Ectodermal cell (in vitro differentiated cells): ENCODE measurements at regions not wholly inside any gene's neighbourhood (a gene's known extent, or its start where the extent isn't known, plus 50 kb on each side); places are given as distances from the start of the nearest gene placed in this dataset.

Experiments used
- H3K27ac ChIP-seq: 2 replicates; pipeline ENCODE4 v1.7.0; 2013; ENCODE audit warnings: mild to moderate bottlenecking, low read depth, low read length; ENCODE audit not compliant: insufficient read depth, poor library complexity, severe bottlenecking
- H3K27me3 ChIP-seq: 2 replicates; pipeline ENCODE4 v1.7.0; 2013; ENCODE audit warnings: mild to moderate bottlenecking, low read length; ENCODE audit not compliant: insufficient read depth, control insufficient read depth, poor library complexity, severe bottlenecking
- H3K36me3 ChIP-seq: one replicate; pipeline ENCODE4 v1.7.0; 2013; ENCODE audit warnings: low read length; ENCODE audit not compliant: control insufficient read depth, insufficient read depth
- H3K4me1 ChIP-seq: one replicate; pipeline ENCODE4 v1.7.0; 2013; ENCODE audit warnings: low read length; ENCODE audit not compliant: control insufficient read depth, insufficient read depth
- H3K4me3 ChIP-seq: 2 replicates; pipeline ENCODE4 v1.7.0; 2013; ENCODE audit warnings: low read depth, low read length, control low read depth; ENCODE audit not compliant: insufficient read depth
- H3K9me3 ChIP-seq: 2 replicates; pipeline ENCODE4 v1.7.0; 2013; ENCODE audit warnings: mild to moderate bottlenecking, low read length, moderate library complexity; ENCODE audit not compliant: control insufficient read depth
- WGBS, 2 experiments: methylation state at CpG; one replicate each; pipeline ENCODE4 v1.1.7; 2013; ENCODE audit warnings: missing lambda C conversion rate in 2 of 2; 5-methylcytosine and 5-hydroxymethylcytosine counted together

DNA sequence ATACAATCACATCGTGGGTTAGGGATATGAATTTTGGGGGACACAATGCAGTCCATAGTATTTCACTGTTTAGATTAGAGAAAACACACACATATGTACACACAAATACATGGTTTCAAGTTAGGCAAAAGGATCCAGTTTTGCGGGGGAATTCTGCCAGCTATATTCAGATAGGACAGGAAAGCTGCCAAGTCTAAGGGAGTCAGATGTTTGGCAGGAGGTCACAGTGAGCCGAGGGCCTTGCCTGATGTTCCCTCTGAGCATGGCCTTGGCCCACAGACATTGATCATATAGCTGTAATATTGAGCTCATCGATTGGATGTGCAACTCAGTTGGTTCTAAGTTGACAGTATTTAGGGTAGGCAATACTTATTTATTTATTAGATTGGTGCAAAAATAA lies 122.8 kb downstream of the ADRA2A start:
- Histone ChIP-seq H3K4me1 (no peaks in the 10 kb centered on the region), H3K9me3 (no peaks in the 10 kb centered on the region), H3K36me3 (no peaks in the 10 kb centered on the region), H3K27ac (no peak overlapping the region), H3K4me3 (no peak overlapping the region), H3K27me3 (no peaks in the 10 kb centered on the region)
- WGBS, 2 experiments, result 84 to 95% methylated on average over 4 of the region's 4 CpGs

DNA sequence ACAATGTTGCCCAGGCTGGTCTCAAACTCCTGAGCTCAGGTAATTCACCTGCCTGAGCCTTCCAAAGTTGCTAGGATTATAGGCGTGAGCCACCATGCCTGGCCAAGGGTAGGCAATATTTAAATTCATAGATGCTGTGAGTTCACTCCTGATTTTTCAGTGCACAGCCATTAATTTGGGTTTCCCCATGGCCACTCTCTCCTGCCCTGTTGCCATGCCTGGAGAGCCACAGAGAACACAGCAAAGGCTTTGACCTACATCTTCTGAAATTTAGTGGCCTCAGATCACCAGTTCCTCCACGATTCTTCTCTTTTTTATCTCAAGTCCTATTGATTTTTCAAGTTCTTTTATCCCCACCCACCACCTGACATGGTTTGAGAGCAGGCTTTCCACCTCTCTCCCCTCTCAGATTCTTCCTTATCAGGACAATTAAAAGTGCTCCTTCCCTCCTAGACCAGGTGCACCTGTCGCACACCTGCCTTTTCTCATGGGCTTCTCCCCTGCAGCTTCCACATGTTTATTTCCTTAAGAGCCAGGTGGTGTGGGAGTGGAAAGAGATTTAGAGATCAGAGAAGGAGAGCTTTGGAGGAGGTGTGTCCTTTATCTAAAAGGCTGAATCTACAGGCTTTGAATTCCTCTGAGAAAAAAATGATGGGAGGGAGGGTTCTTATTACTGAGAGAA lies 123.8 kb downstream of the ADRA2A start:
- 87 to 96% methylated on average over 3 of the region's 3 CpGs for WGBS, 2 experiments

DNA sequence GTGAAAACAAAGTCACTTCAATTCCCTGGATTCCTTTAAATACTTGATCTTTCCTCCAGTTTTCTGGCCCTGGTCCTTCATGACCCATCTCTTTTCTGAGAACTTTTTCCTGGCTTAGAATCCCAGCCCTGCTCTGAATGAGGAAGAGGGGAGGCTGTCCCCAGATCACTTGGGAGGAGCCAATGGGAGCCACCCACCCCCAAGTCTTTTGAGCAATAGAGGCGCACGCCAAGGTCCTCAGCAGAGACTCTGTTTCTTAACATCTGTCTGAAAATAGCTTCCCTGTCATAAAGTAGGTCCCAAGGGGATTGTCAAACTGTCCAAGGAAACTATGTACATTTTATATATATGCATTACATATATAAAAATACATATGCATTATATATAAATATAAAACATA lies 126.8 kb downstream of the ADRA2A start:
- H3K9me3 ChIP-seq, result no peaks in the 10 kb centered on the region
- no peaks in the 10 kb centered on the region for H3K36me3 ChIP-seq
- no peaks in the 10 kb centered on the region for H3K4me1 ChIP-seq
- H3K27me3 ChIP-seq, result no peaks in the 10 kb centered on the region
- 100% methylated on average over 2 of the region's 2 CpGs for WGBS, 2 experiments
- no peak overlapping the region for H3K27ac ChIP-seq
- no peak overlapping the region for H3K4me3 ChIP-seq

More for the DNA sequence above, 123.8 kb downstream of the ADRA2A start:
- Histone ChIP-seq H3K27ac (no peak overlapping the region), H3K4me3 (no peak overlapping the region), H3K9me3 (no peaks in the 10 kb centered on the region), H3K36me3 (no peaks in the 10 kb centered on the region), H3K4me1 (no peaks in the 10 kb centered on the region), H3K27me3 (no peaks in the 10 kb centered on the region)

DNA sequence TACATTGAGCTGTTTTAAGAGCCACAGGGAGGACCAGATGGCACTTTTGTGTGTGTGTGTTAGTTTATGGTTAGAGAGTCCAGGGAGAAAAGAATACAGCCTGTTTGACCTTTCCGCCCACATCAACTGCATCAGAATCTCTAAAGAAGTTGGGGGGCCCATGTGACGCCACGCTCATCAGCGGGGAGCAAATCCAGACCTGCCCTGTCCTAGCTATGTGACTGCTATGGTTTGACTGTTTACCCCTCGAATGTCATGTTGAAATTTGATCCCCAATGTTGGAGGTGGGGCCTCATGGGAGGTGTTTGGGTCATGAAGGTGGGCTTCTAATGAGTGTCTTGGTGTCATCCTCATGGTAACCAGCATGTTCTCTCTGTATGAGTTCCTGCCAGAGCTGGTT lies 128.0 kb downstream of the ADRA2A start:
- Histone ChIP-seq H3K4me1 (no peaks in the 10 kb centered on the region), H3K27me3 (no peaks in the 10 kb centered on the region), H3K27ac (no peak overlapping the region), H3K4me3 (no peak overlapping the region), H3K36me3 (no peaks in the 10 kb centered on the region), H3K9me3 (no peaks in the 10 kb centered on the region)
- 85 to 89% methylated on average over 5 of the region's 5 CpGs for WGBS, 2 experiments

DNA sequence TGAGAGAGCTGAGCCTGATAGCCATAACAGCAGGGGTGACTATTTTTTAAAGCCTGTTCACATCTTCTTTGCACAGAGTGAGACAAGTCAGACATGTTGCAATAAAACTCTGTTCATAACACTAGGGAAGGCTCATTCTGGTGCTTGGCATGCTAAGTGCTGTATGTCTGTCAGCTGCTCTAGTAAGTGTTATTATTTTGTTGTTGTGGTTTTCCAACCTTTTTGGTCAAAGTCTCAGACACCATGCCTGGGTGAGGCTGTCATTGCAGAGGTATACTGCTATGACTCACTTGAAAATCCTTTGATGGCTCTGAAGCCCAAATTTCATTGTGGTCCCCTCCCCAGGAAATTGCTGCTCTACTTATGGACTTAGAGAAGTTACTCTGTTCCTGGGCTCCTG lies 129.7 kb downstream of the ADRA2A start:
- Histone ChIP-seq H3K27me3 (no peaks in the 10 kb centered on the region), H3K4me3 (no peak overlapping the region), H3K4me1 (no peaks in the 10 kb centered on the region), H3K27ac (no peak overlapping the region), H3K36me3 (no peaks in the 10 kb centered on the region), H3K9me3 (no peaks in the 10 kb centered on the region)

DNA sequence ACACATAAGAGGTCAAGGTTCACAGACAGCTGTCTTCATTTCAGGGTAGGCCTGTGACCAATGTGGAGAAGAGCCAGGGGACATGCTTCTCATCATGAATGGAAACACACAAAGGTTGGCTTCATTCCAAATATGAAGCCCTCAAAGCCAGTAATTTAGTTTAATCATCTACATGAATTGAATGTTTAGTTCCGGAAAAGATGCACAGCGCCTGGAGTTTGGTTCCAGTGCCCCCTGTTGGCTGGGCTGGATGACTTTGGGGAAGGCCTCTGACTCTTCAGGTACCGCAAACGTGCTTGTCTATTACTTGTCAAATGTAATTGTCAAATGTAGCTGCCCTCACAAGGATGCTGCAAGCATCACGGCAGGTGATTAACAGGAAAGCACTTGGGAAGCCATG lies 130.7 kb downstream of the ADRA2A start:
- no peaks in the 10 kb centered on the region for H3K9me3 ChIP-seq
- H3K27me3 ChIP-seq, result no peaks in the 10 kb centered on the region
- WGBS, 2 experiments, result 77 to 86% methylated on average over 5 of the region's 5 CpGs
- H3K4me3 ChIP-seq, result no peak overlapping the region
- no peaks in the 10 kb centered on the region for H3K36me3 ChIP-seq
- H3K27ac ChIP-seq, result no peak overlapping the region
- no peaks in the 10 kb centered on the region for H3K4me1 ChIP-seq

DNA sequence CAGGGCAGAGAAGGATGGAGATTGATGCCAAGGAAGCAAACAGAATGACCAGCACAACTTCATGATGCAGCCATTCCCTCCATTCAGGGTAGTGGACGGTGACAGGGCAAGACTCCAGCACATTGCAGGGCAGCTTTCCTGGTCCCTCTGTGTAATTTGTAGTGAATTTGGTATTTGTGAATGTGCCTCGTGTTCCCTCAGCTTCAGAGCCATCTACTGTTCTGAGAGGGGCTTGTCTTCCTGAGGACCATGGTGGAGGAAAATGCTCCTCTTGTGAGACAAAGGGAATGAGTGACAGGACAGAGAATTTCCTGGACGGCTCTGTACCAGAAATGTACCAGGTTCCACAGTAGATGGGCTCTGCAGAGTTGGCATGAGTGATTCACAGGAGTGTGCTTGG lies 132.1 kb downstream of the ADRA2A start:
- no peaks in the 10 kb centered on the region for H3K9me3 ChIP-seq
- H3K27ac ChIP-seq, result no peak overlapping the region
- no peaks in the 10 kb centered on the region for H3K27me3 ChIP-seq
- no peaks in the 10 kb centered on the region for H3K36me3 ChIP-seq
- WGBS, 2 experiments, result 86 to 88% methylated on average over 3 of the region's 3 CpGs
- no peak overlapping the region for H3K4me3 ChIP-seq
- H3K4me1 ChIP-seq, result no peaks in the 10 kb centered on the region

DNA sequence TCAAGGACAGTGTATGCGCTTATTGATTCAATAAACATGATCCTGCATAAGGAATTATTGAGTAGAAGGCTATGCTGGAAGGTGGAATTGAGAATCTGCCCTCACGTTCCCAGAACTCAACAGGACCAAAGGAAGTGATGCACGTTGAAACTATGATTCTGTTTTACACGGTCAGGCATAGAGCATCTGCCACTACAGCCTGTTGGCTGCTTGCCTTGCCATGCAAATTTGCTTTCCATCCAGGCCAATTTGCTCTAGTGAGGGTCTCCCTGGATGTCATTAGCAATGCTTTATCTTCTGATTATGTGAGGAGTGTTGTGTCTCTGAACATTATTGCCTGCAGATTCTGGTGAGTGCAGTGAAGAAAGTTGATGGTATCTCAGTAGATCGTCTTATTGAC lies 132.9 kb downstream of the ADRA2A start:
- no peak overlapping the region for H3K27ac ChIP-seq
- WGBS, 2 experiments, result 92 to 94% methylated on average over 5 of the region's 5 CpGs
- no peaks in the 10 kb centered on the region for H3K9me3 ChIP-seq
- no peaks in the 10 kb centered on the region for H3K27me3 ChIP-seq
- H3K36me3 ChIP-seq, result no peaks in the 10 kb centered on the region
- H3K4me1 ChIP-seq, result no peaks in the 10 kb centered on the region
- no peak overlapping the region for H3K4me3 ChIP-seq

DNA sequence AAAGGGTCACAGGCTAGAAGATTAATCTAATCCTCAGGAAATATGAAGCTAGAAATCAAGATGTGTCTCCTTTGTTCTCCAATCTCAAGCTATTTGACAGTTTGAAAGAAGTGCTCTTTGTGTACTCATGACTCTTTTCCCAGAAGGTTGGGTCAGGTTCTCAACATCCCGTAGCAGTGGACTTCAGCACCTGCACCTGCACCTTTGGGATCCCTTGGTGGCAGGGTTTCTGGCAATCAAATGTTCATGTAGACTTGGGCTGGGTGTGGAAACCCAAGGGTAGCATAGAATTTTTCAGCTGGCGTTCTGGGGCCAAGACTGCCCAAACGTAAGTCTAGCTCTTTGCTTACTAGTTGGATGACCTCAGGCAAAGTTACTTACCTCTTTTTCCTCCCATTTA lies 134.4 kb downstream of the ADRA2A start:
- 89 to 90% methylated on average over 3 of the region's 3 CpGs for WGBS, 2 experiments

DNA sequence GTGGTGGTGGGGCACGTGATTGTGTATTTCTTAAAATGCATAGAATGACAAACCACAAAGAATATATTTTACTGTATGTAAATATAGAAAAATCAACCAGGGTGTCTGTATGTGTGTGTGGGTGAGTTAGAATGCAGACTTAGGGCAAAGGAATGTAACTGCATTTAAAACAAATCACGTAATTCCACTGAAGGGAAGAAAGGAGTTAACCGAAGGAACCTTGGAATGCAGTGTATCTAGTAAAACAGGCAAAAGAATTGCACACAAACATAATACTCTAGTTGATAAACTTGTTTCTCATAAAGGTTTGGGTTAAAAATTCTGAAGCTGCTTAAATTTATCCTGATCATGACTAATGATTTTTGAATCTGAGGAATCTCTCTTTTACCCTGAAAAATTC lies 134.9 kb downstream of the ADRA2A start:
- Histone ChIP-seq H3K9me3 (no peaks in the 10 kb centered on the region), H3K27me3 (no peaks in the 10 kb centered on the region), H3K4me3 (no peak overlapping the region), H3K36me3 (no peaks in the 10 kb centered on the region), H3K27ac (no peak overlapping the region), H3K4me1 (no peaks in the 10 kb centered on the region)
- WGBS, 2 experiments, result 88 to 91% methylated on average over 1 to 2 of the region's 3 CpGs

More for the DNA sequence above, 134.4 kb downstream of the ADRA2A start:
- H3K27me3 ChIP-seq, result no peaks in the 10 kb centered on the region
- no peak overlapping the region for H3K27ac ChIP-seq
- H3K4me1 ChIP-seq, result no peaks in the 10 kb centered on the region
- no peak overlapping the region for H3K4me3 ChIP-seq
- no peaks in the 10 kb centered on the region for H3K9me3 ChIP-seq
- H3K36me3 ChIP-seq, result no peaks in the 10 kb centered on the region
